Liver (tissue), 3 donors: ENCODE measurements at regions not wholly inside any gene's neighbourhood (a gene's known extent, or its start where the extent isn't known, plus 50 kb on each side); places are given as distances from the start of the nearest gene placed in this dataset.

ENCODE experiments used
- CTCF ChIP-seq: fragments of 150-350 bp; IDR thresholded peaks from 2 replicates; pipeline ENCODE4 v1.5.1; 2017; ENCODE audit warnings: improper control_type of control experiment, low read depth, low read length; ENCODE audit not compliant: missing input control
- GABPA ChIP-seq, 2 donors: IDR thresholded peaks in 1 of 2; conservative IDR thresholded peaks in 1 of 2; 2 replicates each; pipeline ENCODE4 v1.6.1; 2016; ENCODE audit warnings: antibody characterized with exemption in 2 of 2, mild to moderate bottlenecking in 1 of 2, moderate library complexity in 1 of 2
- RAD21 ChIP-seq, 2 donors: IDR thresholded peaks; 2 replicates each; pipeline ENCODE4 v1.6.1; 2016; ENCODE audit warnings: antibody characterized with exemption in 2 of 2, mild to moderate bottlenecking in 2 of 2
- TAF1 ChIP-seq: conservative IDR thresholded peaks from 2 replicates; pipeline ENCODE4 v1.6.1; 2016; ENCODE audit warnings: antibody characterized with exemption, mild to moderate bottlenecking
- YY1 ChIP-seq: IDR thresholded peaks from 2 replicates; pipeline ENCODE4 v1.6.1; 2016; ENCODE audit warnings: antibody characterized with exemption, mild to moderate bottlenecking
- donor health status: healthy.
- donor health status: healthy.

GRCh38 chr5:30092548-30092947 is 1100.9 kb upstream of the CDH6 start:
- TF ChIP-seq CTCF (no peak), YY1 (no peak), RAD21 (IDR thresholded peaks at IDR 0.05) (no peak), TAF1 (no peak), GABPA (IDR thresholded peaks at IDR 0.05 in 1 of 2, conservative IDR thresholded peaks at IDR 0.05 in 1 of 2) (no peak)
